SK-N-SH (cell line): ENCODE measurements at regions not wholly inside any gene's neighbourhood (a gene's known extent, or its start where the extent isn't known, plus 50 kb on each side); places are given as distances from the start of the nearest gene placed in this dataset.

Experiments used
- CTCF ChIA-PET: fragments of 300-600, 350-600 bp; formaldehyde crosslinking; extraction: SDS; loops from one replicate; lab custom pipeline; 2021; lab: Yijun Ruan, JAX
- POLR2A ChIA-PET: fragments of 350-600 bp; sonication (Branson Sonifier 250); formaldehyde crosslinking; extraction: SDS; loops from one replicate; lab custom pipeline; 2020; ENCODE audit warnings: antibody characterized with exemption, inconsistent platforms; lab: Yijun Ruan, JAX
- DNase-seq: peaks from one replicate; pipeline ENCODE4 v3.0.0; 2012
- H2AFZ ChIP-seq: fragments of 200-600 bp; sonication (generic); 2 replicates; pipeline ENCODE4 v1.8.1; 2016; ENCODE audit warnings: antibody characterized with exemption, mild to moderate bottlenecking, low read depth
- H3F3A ChIP-seq: fragments of 200-600 bp; sonication (generic); replicated peaks from 2 replicates; pipeline ENCODE3; 2016; ENCODE audit warnings: antibody characterized with exemption, mild to moderate bottlenecking; ENCODE audit not compliant: insufficient read depth
- H3K27ac ChIP-seq, 2 experiments: fragments of 200-500 bp in 1 of 2; fragments of 200-600 bp in 1 of 2; sonication (Bioruptor generic) in 1 of 2; sonication (generic), shearing (Covaris generic) in 1 of 2; 2 replicates each; pipeline versions ENCODE4 v1.5.1 to v1.6.1; 2014 to 2016; ENCODE audit warnings: low read depth in 2 of 2, inconsistent platforms in 1 of 2, low read length in 1 of 2, mild to moderate bottlenecking in 1 of 2, mixed read lengths in 1 of 2
- H3K27me3 ChIP-seq: fragments of 200-600 bp; sonication (generic), shearing (Covaris generic); 2 replicates; pipeline ENCODE4 v1.6.1; 2016; ENCODE audit warnings: mixed run types; ENCODE audit not compliant: insufficient read depth
- H3K36me3 ChIP-seq, 2 experiments: fragments of 200-500 bp in 1 of 2; fragments of 200-600 bp in 1 of 2; sonication (Bioruptor generic) in 1 of 2; sonication (generic) in 1 of 2; replicated peaks in 1 of 2; 2 replicates each; pipeline versions ENCODE3 to v1.5.1; 2014 to 2016; ENCODE audit warnings: low read length in 1 of 2, mild to moderate bottlenecking in 1 of 2; ENCODE audit not compliant: insufficient read depth in 2 of 2, control insufficient read depth in 1 of 2
- H3K4me1 ChIP-seq, 2 experiments: fragments of 200-500 bp in 1 of 2; fragments of 200-600 bp in 1 of 2; sonication (Bioruptor generic) in 1 of 2; sonication (generic), shearing (Covaris generic) in 1 of 2; 2 replicates each; pipeline versions ENCODE4 v1.5.1 to v1.6.1; 2014 to 2016; ENCODE audit warnings: low read depth in 1 of 2, low read length in 1 of 2, mixed run types in 1 of 2; ENCODE audit not compliant: insufficient read depth in 2 of 2, control insufficient read depth in 1 of 2
- H3K4me2 ChIP-seq: fragments of 200-600 bp; sonication (generic), shearing (Covaris generic); 2 replicates; pipeline ENCODE4 v1.6.1; 2017; ENCODE audit warnings: mixed run types
- H3K4me3 ChIP-seq, 2 experiments: fragments of 200-500 bp in 1 of 2; fragments of 200-600 bp in 1 of 2; sonication (Bioruptor generic) in 1 of 2; sonication (generic), shearing (Covaris generic) in 1 of 2; 2 replicates each; pipeline versions ENCODE4 v1.5.1 to v1.8.1; 2014 to 2016; ENCODE audit warnings: low read depth in 2 of 2, inconsistent platforms in 1 of 2, low read length in 1 of 2, mild to moderate bottlenecking in 1 of 2, mixed read lengths in 1 of 2, moderate library complexity in 1 of 2
- H3K79me2 ChIP-seq: fragments of 200-600 bp; sonication (generic); 2 replicates; pipeline ENCODE4 v1.8.1; 2017; ENCODE audit warnings: mild to moderate bottlenecking; ENCODE audit not compliant: insufficient read depth
- H3K9ac ChIP-seq: fragments of 200-600 bp; sonication (generic); 2 replicates; pipeline ENCODE4 v1.6.1; 2017; ENCODE audit warnings: mixed run types
- H3K9me2 ChIP-seq: fragments of 200-600 bp; sonication (generic); 2 replicates; pipeline ENCODE4 v1.6.1; 2017; ENCODE audit warnings: mixed run types
- H3K9me3 ChIP-seq: fragments of 200-600 bp; sonication (generic); 2 replicates; pipeline ENCODE4 v1.6.1; 2017; ENCODE audit warnings: mixed run types, mild to moderate bottlenecking, moderate library complexity
- H4K20me1 ChIP-seq: fragments of 200-600 bp; sonication (generic); 2 replicates; pipeline ENCODE4 v1.6.1; 2017; ENCODE audit warnings: mild to moderate bottlenecking, mixed run types; ENCODE audit not compliant: insufficient read depth
- CHD2 ChIP-seq: fragments of 150-350 bp; IDR thresholded peaks from 2 replicates; pipeline ENCODE4 v1.6.1; 2018; ENCODE audit warnings: low read length; ENCODE audit not compliant: partially characterized antibody
- CTCF ChIP-seq: fragments of 200-600 bp; sonication (generic); IDR thresholded peaks from 2 replicates; pipeline ENCODE4 v1.6.1; 2017; ENCODE audit warnings: antibody characterized with exemption, mild to moderate bottlenecking, moderate library complexity
- ELF1 ChIP-seq: IDR thresholded peaks from 2 replicates; pipeline ENCODE4 v1.4.0; 2012
- EP300 ChIP-seq, 2 experiments: IDR thresholded peaks; 2 replicates each; pipeline versions ENCODE4 v1.4.0 to v1.6.1; 2012; ENCODE audit warnings: borderline replicate concordance in 1 of 2, low read depth in 1 of 2, low read length in 1 of 2
- GABPA ChIP-seq: IDR thresholded peaks from 2 replicates; pipeline ENCODE4 v1.4.0; 2012; ENCODE audit warnings: low read depth, mild to moderate bottlenecking
- GATA2 ChIP-seq: sonication (generic); formaldehyde crosslinking; IDR thresholded peaks from 2 replicates; pipeline ENCODE4 v1.5.0; 2020; ENCODE audit warnings: mild to moderate bottlenecking, missing genetic modification reagents
- MXI1 ChIP-seq: IDR thresholded peaks from 2 replicates; pipeline ENCODE4 v1.6.1; 2012; ENCODE audit warnings: mild to moderate bottlenecking, low read depth, low read length, improper control_type of control experiment
- NFIC ChIP-seq: IDR thresholded peaks from 2 replicates; pipeline ENCODE4 v1.4.0; 2012; ENCODE audit warnings: borderline replicate concordance
- POLR2AphosphoS5 ChIP-seq: IDR thresholded peaks from 2 replicates; pipeline ENCODE4 v1.6.1; 2012; ENCODE audit warnings: low read depth, low read length
- RAD21 ChIP-seq: IDR thresholded peaks from 2 replicates; pipeline ENCODE4 v1.6.1; 2012; ENCODE audit warnings: mild to moderate bottlenecking, low read length
- RCOR1 ChIP-seq: fragments of 150-350 bp; IDR thresholded peaks from 2 replicates; pipeline ENCODE4 v1.6.1; 2017; ENCODE audit warnings: antibody characterized with exemption, low read length
- RFX5 ChIP-seq: IDR thresholded peaks from 2 replicates; pipeline ENCODE4 v1.6.1; 2012; ENCODE audit warnings: mild to moderate bottlenecking, improper control_type of control experiment, low read length
- RXRA ChIP-seq: IDR thresholded peaks from 2 replicates; pipeline ENCODE4 v1.4.0; 2012; ENCODE audit warnings: low read depth, mild to moderate bottlenecking, borderline replicate concordance
- SMC3 ChIP-seq: IDR thresholded peaks from 2 replicates; pipeline ENCODE4 v1.6.1; 2012; ENCODE audit warnings: low read depth, low read length, improper control_type of control experiment
- TAF1 ChIP-seq: IDR thresholded peaks from 2 replicates; pipeline ENCODE4 v1.6.1; 2012; ENCODE audit warnings: low read depth, mild to moderate bottlenecking, low read length, moderate library complexity, borderline replicate concordance
- YY1 ChIP-seq: IDR thresholded peaks from 2 replicates; pipeline ENCODE4 v1.4.0; 2012; ENCODE audit warnings: low read depth, mild to moderate bottlenecking
- WGBS: methylation state at CpG from one replicate; pipeline ENCODE4 v1.1.6; 2017; ENCODE audit warnings: low lambda C conversion rate; 5-methylcytosine and 5-hydroxymethylcytosine counted together

GRCh38 chr5:82834151-82834550 is 243.0 kb downstream of the TMEM167A start:
- no peaks in the 10 kb centered on the region for H3K9me3 ChIP-seq
- no peak overlapping the region for H3K9ac ChIP-seq
- no peak for DNase-seq
- H3F3A ChIP-seq: no peaks in the 10 kb centered on the region
- no peaks in the 10 kb centered on the region for H3K27me3 ChIP-seq
- H3K4me1 ChIP-seq: no peaks in the 10 kb centered on the region
- POLR2A ChIA-PET: no interaction called here
- H2AFZ ChIP-seq: no peak overlapping the region
- no peaks in the 10 kb centered on the region for H3K9me2 ChIP-seq
- CTCF ChIA-PET: interaction anchor here (0.7 kb wide), 1 partner anchor 133 kb away, joined by 3 read pairs; no protein-coding TSS in a partner anchor
- H3K79me2 ChIP-seq: no peaks in the 10 kb centered on the region
- no peak overlapping the region for H3K4me2 ChIP-seq
- H3K4me3 ChIP-seq: no peak overlapping the region
- no peak overlapping the region for H3K27ac ChIP-seq
- TF ChIP-seq SMC3 (no peak), CHD2 (no peak), NFIC (no peak), EP300 (IDR thresholded peaks at IDR 0.05; ENCODE audit: borderline replicate concordance in 1 of 2, low read depth in 1 of 2, low read length in 1 of 2) (no peak), RAD21 (no peak), RFX5 (no peak), POLR2AphosphoS5 (no peak), TAF1 (no peak), RCOR1 (no peak), RXRA (no peak)
- TF ChIP-seq, all 33 proteins: peak for 0
- no peaks in the 10 kb centered on the region for H4K20me1 ChIP-seq
- no peaks in the 10 kb centered on the region for H3K36me3 ChIP-seq

- DNase-seq: no peak
- no peak overlapping the region for H2AFZ ChIP-seq
- POLR2A ChIA-PET: no interaction called here
- no peaks in the 10 kb centered on the region for H3F3A ChIP-seq
- H3K4me3 ChIP-seq: no peak overlapping the region
- H3K4me2 ChIP-seq: no peak overlapping the region
- H3K9me3 ChIP-seq: no peaks in the 10 kb centered on the region
- no peak overlapping the region for H3K27ac ChIP-seq
- no peak overlapping the region for H3K9ac ChIP-seq
- CTCF ChIA-PET: no interaction called here
- no peaks in the 10 kb centered on the region for H4K20me1 ChIP-seq
- no peaks in the 10 kb centered on the region for H3K36me3 ChIP-seq
- TF ChIP-seq RCOR1: no peak
- no peak for TF ChIP-seq MXI1
- TF ChIP-seq GABPA: no peak
- TF ChIP-seq CTCF: no peak
- TF ChIP-seq ELF1: no peak
- TF ChIP-seq YY1: no peak
- no peak for TF ChIP-seq GATA2 (CRISPR knock-in tag)
- 81% methylated on average over 3 of the region's 3 CpGs for WGBS
- H3K9me2 ChIP-seq: no peaks in the 10 kb centered on the region
- no peaks in the 10 kb centered on the region; a peak in 1 of 4 replicates for H3K4me1 ChIP-seq
- no peaks in the 10 kb centered on the region for H3K79me2 ChIP-seq
- H3K27me3 ChIP-seq: no peaks in the 10 kb centered on the region
These were observed 243.9 kb downstream of the TMEM167A start for GRCh38 chr5:82833277-82833676.
